ENCODE measurements at regions not wholly inside any gene's neighbourhood (a gene's known extent, or its start where the extent isn't known, plus 50 kb on each side); places are given as distances from the start of the nearest gene placed in this dataset.
"Not testable (repeated sequence)": the region's sequence is repeated elsewhere in the genome, so short reads cannot be mapped to it uniquely, and the experiment has no call there.

GRCh38 chr6:14477559-14477958, 360.0 kb downstream of the CD83 start:
- TF ChIP-seq BACH2 (CRISPR knock-in tag; IDR thresholded peaks at IDR 0.05; ENCODE audit: borderline replicate concordance) (no peak), ZNF8 (CRISPR knock-in tag; IDR thresholded peaks at IDR 0.05) (no peak), ZNF70 (CRISPR knock-in tag; IDR thresholded peaks at IDR 0.05) (no peak), ZFP30 (CRISPR knock-in tag; IDR thresholded peaks at IDR 0.05) (no peak), ZC3H10 (CRISPR knock-in tag; IDR thresholded peaks at IDR 0.05) (no peak), CSRNP3 (CRISPR knock-in tag; IDR thresholded peaks at IDR 0.05) (no peak), SNAI2 (CRISPR knock-in tag; IDR thresholded peaks at IDR 0.05) (no peak), TOX (CRISPR knock-in tag; IDR thresholded peaks at IDR 0.05; ENCODE audit: borderline replicate concordance) (no peak), CSDC2 (CRISPR knock-in tag; IDR thresholded peaks at IDR 0.05) (no peak)
- no peak for ATAC-seq

- TF ChIP-seq ARNTL (CRISPR knock-in tag; IDR thresholded peaks at IDR 0.05; ENCODE audit: borderline replicate concordance, low read depth) (no peak), TCF4 (CRISPR knock-in tag; IDR thresholded peaks at IDR 0.05; ENCODE audit: borderline replicate concordance) (no peak), CSDC2 (CRISPR knock-in tag; IDR thresholded peaks at IDR 0.05) (no peak), ZFP30 (CRISPR knock-in tag; IDR thresholded peaks at IDR 0.05) (no peak), TSHZ2 (CRISPR knock-in tag; IDR thresholded peaks at IDR 0.05) (no peak), OSR1 (CRISPR knock-in tag; IDR thresholded peaks at IDR 0.05) (no peak), PPARA (CRISPR knock-in tag; IDR thresholded peaks at IDR 0.05; ENCODE audit: borderline replicate concordance) (no peak), ZNF565 (CRISPR knock-in tag; conservative IDR thresholded peaks at IDR 0.05; ENCODE audit: low read depth) (no peak), CSRNP3 (CRISPR knock-in tag; IDR thresholded peaks at IDR 0.05) (no peak), ZNF8 (CRISPR knock-in tag; IDR thresholded peaks at IDR 0.05) (no peak), ZNF70 (CRISPR knock-in tag; IDR thresholded peaks at IDR 0.05) (no peak), PATZ1 (CRISPR knock-in tag; IDR thresholded peaks at IDR 0.05; ENCODE audit: borderline replicate concordance) (no peak), ISL1 (CRISPR knock-in tag; IDR thresholded peaks at IDR 0.05) (no peak)
- no peak for ATAC-seq
These were observed 361.0 kb downstream of the CD83 start for GRCh38 chr6:14478381-14479225.

- not testable (repeated sequence) for ATAC-seq
These were observed 364.4 kb downstream of the CD83 start for GRCh38 chr6:14481946-14482345.

GRCh38 chr6:14487625-14488024, 370.1 kb downstream of the CD83 start:
- ATAC-seq: no peak
- TF ChIP-seq TOX (CRISPR knock-in tag; IDR thresholded peaks at IDR 0.05; ENCODE audit: borderline replicate concordance): no peak
- no peak for TF ChIP-seq CREB5 (CRISPR knock-in tag; IDR thresholded peaks at IDR 0.05; ENCODE audit: low read depth)
- no peak for TF ChIP-seq POU6F1 (CRISPR knock-in tag; IDR thresholded peaks at IDR 0.05; ENCODE audit: borderline replicate concordance, low read depth)
- no peak for TF ChIP-seq GLIS3 (CRISPR knock-in tag; IDR thresholded peaks at IDR 0.05)
- TF ChIP-seq PPARA (CRISPR knock-in tag; IDR thresholded peaks at IDR 0.05; ENCODE audit: borderline replicate concordance): no peak
- no peak for TF ChIP-seq RARB (CRISPR knock-in tag; IDR thresholded peaks at IDR 0.05)
- TF ChIP-seq ZNF565 (CRISPR knock-in tag; conservative IDR thresholded peaks at IDR 0.05; ENCODE audit: low read depth): no peak
- TF ChIP-seq ZNF8 (CRISPR knock-in tag; IDR thresholded peaks at IDR 0.05): no peak
- no peak for TF ChIP-seq TSHZ2 (CRISPR knock-in tag; IDR thresholded peaks at IDR 0.05)
- TF ChIP-seq BACH2 (CRISPR knock-in tag; IDR thresholded peaks at IDR 0.05; ENCODE audit: borderline replicate concordance): no peak
- no peak for TF ChIP-seq CSDC2 (CRISPR knock-in tag; IDR thresholded peaks at IDR 0.05)
